ENCODE measurements at regions not wholly inside any gene's neighbourhood (a gene's known extent, or its start where the extent isn't known, plus 50 kb on each side); places are given as distances from the start of the nearest gene placed in this dataset.

DNA sequence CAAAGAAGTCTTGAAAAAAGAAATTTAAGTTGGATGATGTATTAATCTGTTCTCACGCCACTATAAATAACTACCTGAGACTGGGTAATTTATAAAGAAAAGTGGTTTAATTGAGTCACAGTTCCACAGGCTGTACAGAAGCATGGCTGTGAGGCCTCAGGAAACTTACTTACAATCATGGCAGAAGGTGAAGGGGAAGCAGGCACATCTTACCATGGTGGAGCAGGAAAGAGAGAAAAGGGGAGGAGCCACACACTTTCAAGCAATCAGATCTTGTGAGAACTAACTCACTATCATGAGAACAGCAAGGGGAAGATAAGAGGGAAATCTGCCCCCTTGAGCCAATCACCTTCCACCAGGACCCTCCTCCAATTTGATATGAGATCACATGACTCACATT lies 65.7 kb upstream of the AMOTL1 start:
- TF ChIP-seq CTCF (IDR thresholded peaks at IDR 0.05 in 4 of 5, conservative IDR thresholded peaks at IDR 0.05 in 1 of 5): no peak
- TF ChIP-seq POLR2A (IDR thresholded peaks at IDR 0.05): no peak
